ENCODE measurements at regions not wholly inside any gene's neighbourhood (a gene's known extent, or its start where the extent isn't known, plus 50 kb on each side); places are given as distances from the start of the nearest gene placed in this dataset.

- no peaks in the 10 kb centered on the region for H3K36me3 ChIP-seq (ENCODE audit: insufficient read depth, low read length)
- no peaks in the 10 kb centered on the region for H3F3A ChIP-seq (ENCODE audit: low read depth)
- no peak overlapping the region for H3K4me3 ChIP-seq (ENCODE audit: low read length, poor library complexity, severe bottlenecking)
- H3K9me3 ChIP-seq (ENCODE audit: insufficient read depth, low read depth, low read length) = no peaks in the 10 kb centered on the region
- H2AFZ ChIP-seq (ENCODE audit: low read length) = no peak overlapping the region
- H3K9ac ChIP-seq (ENCODE audit: low read depth, low read length, poor library complexity, severe bottlenecking) = no peak overlapping the region
- H3K27me3 ChIP-seq (ENCODE audit: insufficient read depth, low read length, poor library complexity, severe bottlenecking) = no peaks in the 10 kb centered on the region
- no peak for TF ChIP-seq EZH2phosphoT487 (IDR thresholded peaks at IDR 0.05; ENCODE audit: borderline replicate concordance)
- no peak for TF ChIP-seq CTCF (conservative IDR thresholded peaks at IDR 0.05; ENCODE audit: low read length)
- H4K20me1 ChIP-seq (ENCODE audit: insufficient read depth, low read length, poor library complexity, severe bottlenecking) = no peaks in the 10 kb centered on the region
- H3K4me2 ChIP-seq (ENCODE audit: low read depth, low read length, poor library complexity, severe bottlenecking) = no peak overlapping the region
- no peaks in the 10 kb centered on the region for H3K79me2 ChIP-seq (ENCODE audit: insufficient read depth, low read length)
- no peaks in the 10 kb centered on the region for H3K9me2 ChIP-seq (replicated peaks; ENCODE audit: low read depth, low read length)
- H3K4me1 ChIP-seq (ENCODE audit: insufficient read depth, low read length, poor library complexity, severe bottlenecking) = no peaks in the 10 kb centered on the region
Observed at GRCh38 chr15:94930441-94930840, 699.1 kb downstream of the MCTP2 start.

- Histone ChIP-seq H3K27me3 (ENCODE audit: insufficient read depth, low read length, poor library complexity, severe bottlenecking) (no peaks in the 10 kb centered on the region), H3K9ac (ENCODE audit: low read depth, low read length, poor library complexity, severe bottlenecking) (no peak overlapping the region)
Observed at GRCh38 chr15:94930960-94931359, 699.6 kb downstream of the MCTP2 start.

DNA sequence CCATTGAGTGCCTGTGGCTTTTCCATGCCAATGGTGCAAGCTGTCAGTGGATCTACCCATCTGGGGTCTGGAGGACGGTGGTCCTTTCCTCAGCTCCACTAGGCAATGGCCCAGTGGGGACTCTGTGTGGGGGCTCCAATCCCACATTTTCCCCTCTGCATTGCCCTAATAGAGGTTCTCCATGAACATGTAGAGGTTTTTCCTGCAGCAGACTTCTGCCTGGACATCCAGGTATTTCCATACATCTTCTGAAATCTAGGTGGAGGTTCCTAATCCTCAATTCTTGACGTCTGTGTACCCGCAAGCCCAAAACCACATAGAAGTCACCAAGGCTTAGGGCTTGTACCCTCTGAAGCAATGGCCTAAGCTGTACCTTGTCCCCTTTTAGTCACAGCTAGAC lies 703.1 kb downstream of the MCTP2 start:
- Histone ChIP-seq H3F3A (ENCODE audit: low read depth) (no peaks in the 10 kb centered on the region), H3K79me2 (ENCODE audit: insufficient read depth, low read length) (no peaks in the 10 kb centered on the region), H3K4me1 (ENCODE audit: insufficient read depth, low read length, poor library complexity, severe bottlenecking) (no peaks in the 10 kb centered on the region), H3K36me3 (ENCODE audit: insufficient read depth, low read length) (no peaks in the 10 kb centered on the region), H3K9ac (ENCODE audit: low read depth, low read length, poor library complexity, severe bottlenecking) (no peak overlapping the region), H3K4me3 (ENCODE audit: low read length, poor library complexity, severe bottlenecking) (no peak overlapping the region), H3K4me2 (ENCODE audit: low read depth, low read length, poor library complexity, severe bottlenecking) (no peak overlapping the region), H3K9me2 (replicated peaks; ENCODE audit: low read depth, low read length) (no peaks in the 10 kb centered on the region), H3K27me3 (ENCODE audit: insufficient read depth, low read length, poor library complexity, severe bottlenecking) (no peaks in the 10 kb centered on the region), H3K9me3 (ENCODE audit: insufficient read depth, low read depth, low read length) (no peaks in the 10 kb centered on the region), H4K20me1 (ENCODE audit: insufficient read depth, low read length, poor library complexity, severe bottlenecking) (no peaks in the 10 kb centered on the region), H2AFZ (ENCODE audit: low read length) (no peak overlapping the region)
- TF ChIP-seq CTCF (conservative IDR thresholded peaks at IDR 0.05; ENCODE audit: low read length) (no peak), EZH2phosphoT487 (IDR thresholded peaks at IDR 0.05; ENCODE audit: borderline replicate concordance) (no peak)

More at GRCh38 chr15:94930960-94931359, 699.6 kb downstream of the MCTP2 start:
- H3K4me3 ChIP-seq (ENCODE audit: low read length, poor library complexity, severe bottlenecking) = no peak overlapping the region
- H2AFZ ChIP-seq (ENCODE audit: low read length) = no peak overlapping the region
- H3K4me2 ChIP-seq (ENCODE audit: low read depth, low read length, poor library complexity, severe bottlenecking) = no peak overlapping the region
- no peaks in the 10 kb centered on the region for H3F3A ChIP-seq (ENCODE audit: low read depth)
- no peaks in the 10 kb centered on the region for H3K36me3 ChIP-seq (ENCODE audit: insufficient read depth, low read length)
- no peaks in the 10 kb centered on the region for H3K79me2 ChIP-seq (ENCODE audit: insufficient read depth, low read length)
- no peaks in the 10 kb centered on the region for H3K9me3 ChIP-seq (ENCODE audit: insufficient read depth, low read depth, low read length)
- no peaks in the 10 kb centered on the region for H4K20me1 ChIP-seq (ENCODE audit: insufficient read depth, low read length, poor library complexity, severe bottlenecking)
- TF ChIP-seq EZH2phosphoT487 (IDR thresholded peaks at IDR 0.05; ENCODE audit: borderline replicate concordance) (no peak), CTCF (conservative IDR thresholded peaks at IDR 0.05; ENCODE audit: low read length) (no peak)
- H3K4me1 ChIP-seq (ENCODE audit: insufficient read depth, low read length, poor library complexity, severe bottlenecking) = no peaks in the 10 kb centered on the region
- no peaks in the 10 kb centered on the region for H3K9me2 ChIP-seq (replicated peaks; ENCODE audit: low read depth, low read length)
